GM19238 (cell line): ENCODE measurements at regions not wholly inside any gene's neighbourhood (a gene's known extent, or its start where the extent isn't known, plus 50 kb on each side); places are given as distances from the start of the nearest gene placed in this dataset.

Source experiments
- DNase-seq: peaks from one replicate; pipeline ENCODE4 v3.0.0; 2011; ENCODE audit warnings: low spot score; ENCODE audit not compliant: insufficient read length

DNA sequence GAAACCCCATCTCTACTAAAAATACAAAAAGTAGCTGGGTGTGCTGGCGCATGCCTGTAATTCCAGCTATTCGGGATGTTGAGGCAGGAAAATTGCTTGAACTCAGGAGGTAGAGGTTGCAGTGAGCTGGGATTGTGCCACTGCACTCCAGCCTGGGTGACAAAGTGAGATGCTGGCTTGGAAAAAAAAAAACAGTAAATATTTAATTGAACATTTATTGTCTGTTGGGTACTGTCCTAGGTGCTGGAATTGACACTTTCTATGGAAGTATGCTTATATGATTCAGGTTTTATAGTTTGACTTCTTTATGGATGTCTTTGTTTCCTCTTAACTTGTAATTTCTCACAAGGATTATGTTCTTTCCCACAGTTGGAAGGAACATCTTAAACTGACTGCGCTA lies 633.1 kb upstream of the SETBP1 start:
- no peak for DNase-seq

DNA sequence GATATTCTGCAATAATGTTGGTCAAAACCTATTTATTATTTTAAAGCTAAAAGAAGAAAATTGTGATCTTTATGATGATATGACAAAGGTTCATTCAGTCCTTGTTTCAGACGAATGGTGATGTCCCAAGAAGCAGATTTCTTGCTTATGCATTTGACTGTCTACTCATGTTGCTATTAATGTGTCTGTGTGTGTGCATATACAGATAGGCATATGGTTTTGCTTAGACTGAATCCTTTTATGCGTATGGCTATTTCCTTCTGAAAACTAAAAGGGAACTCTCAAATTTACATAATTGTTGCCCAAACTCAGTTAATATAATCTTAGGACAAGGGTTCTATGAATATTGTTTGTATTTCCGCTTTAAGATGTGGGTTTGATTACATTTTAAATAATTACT lies 632.3 kb upstream of the SETBP1 start:
- DNase-seq: no peak

DNA sequence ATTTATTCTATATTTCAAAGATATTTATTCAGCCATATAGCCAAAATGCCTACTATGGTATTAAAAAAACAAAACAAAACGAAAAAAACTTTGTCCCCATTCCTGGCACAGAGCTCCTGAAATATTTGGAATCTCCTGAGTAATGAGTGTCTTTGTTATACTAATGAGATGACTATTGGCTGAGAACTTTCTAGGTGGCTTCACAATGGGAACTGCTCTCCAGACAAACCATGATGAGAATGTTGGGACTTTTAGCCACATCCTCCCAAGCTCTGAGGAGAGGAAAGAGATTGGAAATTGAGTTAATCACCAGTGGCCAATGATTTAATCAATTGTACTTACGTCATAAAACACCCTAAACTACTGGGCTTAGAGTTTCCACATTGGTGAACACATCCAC lies 631.8 kb upstream of the SETBP1 start:
- no peak for DNase-seq

DNA sequence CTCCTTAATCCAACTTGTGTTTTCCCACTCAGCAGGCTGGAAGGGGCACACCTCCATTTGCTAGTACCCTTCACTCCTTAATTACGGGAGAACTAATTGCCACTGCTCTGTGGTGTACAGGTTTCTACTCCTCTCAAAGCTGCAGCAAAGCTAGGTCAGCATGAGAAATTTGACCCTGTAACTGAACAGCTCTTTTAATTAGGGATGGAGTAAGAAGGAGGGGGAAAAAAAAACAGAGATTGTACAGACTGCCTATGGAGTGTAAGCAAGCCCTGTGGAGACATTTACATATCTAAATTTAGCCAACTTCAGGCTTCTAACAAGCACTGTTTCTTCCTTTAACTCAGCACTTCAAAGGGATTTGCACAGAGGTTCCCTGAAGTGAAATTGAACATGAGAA lies 629.7 kb upstream of the SETBP1 start:
- no peak for DNase-seq

DNA sequence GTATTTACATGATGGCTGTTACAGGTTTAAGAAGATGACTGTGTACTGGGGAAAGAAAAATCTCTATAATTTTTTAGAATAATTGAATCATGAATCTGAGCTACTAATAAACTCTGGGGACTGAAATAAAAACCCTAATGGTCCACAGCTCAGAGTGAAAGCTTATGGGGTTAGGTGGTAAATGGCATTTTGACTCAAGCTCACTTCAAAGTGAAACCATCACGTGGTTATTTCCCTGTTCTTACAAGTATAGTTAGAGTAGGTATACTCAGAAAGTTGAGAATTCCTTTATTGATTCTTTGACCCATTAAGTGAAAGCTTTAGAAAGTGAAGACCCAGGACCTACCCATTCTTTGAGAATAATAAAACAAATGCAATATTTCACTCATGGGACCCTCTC lies 626.2 kb upstream of the SETBP1 start:
- DNase-seq: no peak

DNA sequence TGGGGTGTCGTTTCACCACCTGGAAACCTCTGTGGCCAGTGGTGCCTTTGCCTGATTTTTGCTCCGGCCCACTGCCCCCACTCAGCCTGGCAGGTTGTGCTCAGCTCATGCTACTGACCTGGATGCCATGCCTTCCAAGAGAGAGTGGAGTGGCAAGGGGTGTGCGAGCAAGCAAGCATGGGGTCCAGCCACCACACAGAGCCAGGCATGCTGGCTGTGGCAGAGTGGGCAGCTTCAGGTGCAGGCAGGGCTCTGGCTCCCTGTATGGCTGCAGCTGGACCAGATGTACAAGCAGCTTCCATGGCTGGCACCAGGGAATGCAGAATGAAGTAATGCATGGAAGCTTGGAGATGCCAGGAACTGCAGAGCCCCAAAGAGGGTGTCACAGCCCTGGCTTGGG lies 620.5 kb upstream of the SETBP1 start:
- DNase-seq: no peak

DNA sequence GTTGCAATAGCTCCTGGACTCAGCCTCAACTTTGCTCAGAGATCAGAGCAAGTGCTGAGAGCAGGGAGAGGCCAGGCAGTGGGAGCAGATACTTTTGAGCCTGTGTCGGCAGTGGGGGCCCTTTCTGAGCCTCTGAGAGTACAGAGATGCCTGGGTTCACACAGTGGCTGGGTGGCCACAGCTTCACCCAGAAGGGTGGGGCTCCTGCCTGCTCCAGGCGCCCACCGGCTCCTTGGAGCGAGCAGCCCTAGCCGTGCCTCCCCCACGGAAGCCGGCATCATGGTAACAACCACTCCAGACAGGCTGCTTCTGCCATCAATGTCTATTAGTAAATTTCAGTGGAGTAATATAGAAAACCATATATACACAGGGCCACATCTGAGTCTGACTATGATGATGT lies 619.2 kb upstream of the SETBP1 start:
- no peak for DNase-seq

DNA sequence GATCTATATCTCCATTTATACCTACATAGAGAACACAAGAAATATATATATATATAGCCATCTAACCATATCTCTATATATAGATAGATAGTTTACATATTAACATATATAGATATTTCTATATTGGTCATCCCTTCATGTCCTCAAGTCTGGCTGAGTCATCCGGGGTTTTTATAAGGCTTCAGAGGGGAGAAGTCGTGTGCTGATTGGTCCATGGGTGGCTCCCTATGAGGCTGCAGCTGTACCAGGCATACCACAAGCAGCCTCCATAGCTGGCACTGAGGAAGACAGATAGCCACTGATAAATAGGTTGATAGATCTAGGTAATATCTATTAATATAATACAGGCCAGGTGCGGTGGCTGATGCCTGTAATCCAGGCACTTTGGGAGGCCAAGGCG lies 618.3 kb upstream of the SETBP1 start:
- DNase-seq: no peak

DNA sequence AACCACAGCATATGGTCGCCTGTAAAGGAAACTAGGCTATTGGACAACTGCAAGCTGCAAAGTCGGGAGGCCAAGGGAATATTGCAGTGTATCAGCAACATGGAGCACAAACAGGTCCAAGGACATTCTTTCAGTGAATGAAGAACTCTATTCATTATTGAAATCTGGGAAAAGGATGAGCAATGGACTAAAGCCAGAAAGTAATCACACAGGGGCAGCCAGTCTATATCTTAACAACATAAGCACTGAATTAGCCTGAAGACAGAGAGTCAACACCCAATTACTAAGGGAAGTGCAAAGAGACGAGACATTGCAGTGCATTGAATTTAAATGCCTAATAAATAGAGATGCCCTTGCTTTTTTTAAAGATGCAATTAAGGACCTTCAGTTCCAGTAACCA lies 615.5 kb upstream of the SETBP1 start:
- no peak for DNase-seq

DNA sequence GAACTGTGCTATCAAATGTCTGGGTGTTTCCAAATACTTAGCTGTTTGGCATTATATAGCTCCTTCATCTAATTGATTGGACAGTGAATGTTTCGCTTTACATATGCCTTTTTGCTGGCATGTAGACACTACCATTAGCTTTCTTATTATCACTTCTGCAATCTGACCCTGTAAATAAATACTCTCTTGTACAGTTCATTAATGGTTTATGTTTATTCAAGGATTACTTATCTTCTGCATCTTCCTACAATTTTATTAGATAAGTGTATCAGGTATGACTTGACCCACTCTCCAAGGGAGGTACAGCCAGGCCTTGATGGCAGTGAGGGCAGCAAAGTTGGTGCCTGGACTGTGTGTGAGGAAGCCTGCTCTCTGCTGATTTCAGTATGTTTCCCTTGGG lies 614.1 kb upstream of the SETBP1 start:
- DNase-seq: no peak

DNA sequence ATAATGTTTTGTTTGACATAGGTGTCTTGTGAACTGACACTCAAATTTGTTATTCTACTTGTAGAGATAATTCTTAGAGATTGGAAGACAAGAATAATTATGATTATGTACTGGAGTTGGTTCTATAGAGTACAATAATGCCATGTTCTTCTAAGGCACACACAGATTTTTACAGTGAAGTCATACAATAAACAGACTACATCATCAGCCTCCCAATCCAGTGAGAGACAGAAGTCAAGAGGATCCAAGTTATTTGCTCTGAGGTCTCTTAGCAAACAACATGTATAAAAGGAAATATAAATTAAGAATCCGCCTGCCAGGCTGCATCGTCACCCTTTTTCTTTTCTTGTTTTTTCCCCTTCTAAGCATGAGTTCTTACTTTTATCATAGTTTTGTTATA lies 613.5 kb upstream of the SETBP1 start:
- no peak for DNase-seq

DNA sequence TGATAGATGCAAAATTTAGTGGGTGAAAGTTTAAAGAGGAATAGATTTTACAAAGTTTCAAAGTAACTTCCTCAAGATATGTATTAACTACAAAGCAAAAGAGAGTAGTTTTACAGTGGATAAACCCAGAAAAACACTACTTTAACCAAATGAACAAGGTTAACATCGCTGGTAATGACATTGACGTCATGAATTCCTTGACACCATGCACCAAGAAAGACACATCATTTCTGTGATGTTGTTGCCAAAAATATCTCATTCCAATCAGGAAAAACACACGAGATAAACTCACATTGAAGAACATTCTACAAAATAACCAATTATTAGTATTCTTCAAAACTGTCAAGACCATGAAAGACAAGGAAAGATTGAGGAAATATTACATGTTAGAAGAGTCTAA lies 605.6 kb upstream of the SETBP1 start:
- DNase-seq: no peak

DNA sequence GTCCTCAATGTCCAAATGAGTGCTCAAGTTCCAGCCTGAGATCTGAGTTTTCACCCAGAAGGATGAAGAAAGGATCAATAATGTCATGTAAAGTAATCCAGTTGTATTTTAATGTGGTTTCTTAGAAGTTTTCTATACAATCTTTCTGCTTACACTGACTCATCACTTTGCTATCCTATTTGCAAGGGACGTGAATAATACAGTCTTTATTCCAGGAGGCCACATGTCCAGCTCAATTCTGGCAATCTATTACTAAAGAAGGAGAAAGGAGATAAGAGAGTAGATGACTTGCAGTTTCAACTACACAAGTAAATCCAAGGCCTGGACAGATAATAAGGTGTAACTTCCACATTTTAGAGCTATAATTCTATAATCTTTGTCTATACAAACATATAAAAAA lies 601.1 kb upstream of the SETBP1 start:
- DNase-seq: no peak

DNA sequence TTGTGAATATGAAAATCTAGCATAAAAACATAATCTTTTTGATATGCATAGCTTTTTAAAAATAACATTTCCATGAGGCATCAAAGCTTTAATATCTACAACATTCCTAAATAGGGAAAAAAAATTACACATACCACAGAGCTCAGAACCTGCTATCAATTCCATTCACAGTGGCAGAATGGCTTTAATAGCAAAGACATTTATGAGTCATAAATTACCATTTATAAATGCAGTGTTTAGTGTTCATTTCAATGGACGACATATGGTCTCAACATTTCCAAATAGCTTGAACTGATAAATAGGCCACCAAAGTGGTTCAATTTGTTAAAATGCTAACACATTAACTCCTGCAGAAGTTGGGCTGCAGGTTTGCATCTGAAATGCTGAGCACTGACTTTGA lies 600.6 kb upstream of the SETBP1 start:
- DNase-seq: no peak

DNA sequence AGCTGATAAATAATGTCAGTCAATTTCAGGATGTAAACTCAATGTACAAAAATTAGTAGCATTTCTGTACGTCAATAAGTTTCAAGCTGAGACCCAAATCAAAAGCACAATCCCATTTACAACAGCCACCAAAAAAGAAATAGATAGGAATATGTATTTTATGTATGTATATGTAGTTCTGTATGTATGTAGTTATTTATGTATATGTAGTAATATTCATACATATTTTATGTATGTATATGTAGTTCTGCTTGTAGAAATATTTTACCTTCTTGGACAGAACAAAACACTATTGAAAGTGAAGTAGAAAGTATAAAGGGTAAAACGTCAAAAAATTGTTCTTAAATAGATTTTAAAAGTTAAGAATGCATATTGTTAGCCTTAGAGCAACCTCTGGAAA lies 591.0 kb upstream of the SETBP1 start:
- DNase-seq: no peak

DNA sequence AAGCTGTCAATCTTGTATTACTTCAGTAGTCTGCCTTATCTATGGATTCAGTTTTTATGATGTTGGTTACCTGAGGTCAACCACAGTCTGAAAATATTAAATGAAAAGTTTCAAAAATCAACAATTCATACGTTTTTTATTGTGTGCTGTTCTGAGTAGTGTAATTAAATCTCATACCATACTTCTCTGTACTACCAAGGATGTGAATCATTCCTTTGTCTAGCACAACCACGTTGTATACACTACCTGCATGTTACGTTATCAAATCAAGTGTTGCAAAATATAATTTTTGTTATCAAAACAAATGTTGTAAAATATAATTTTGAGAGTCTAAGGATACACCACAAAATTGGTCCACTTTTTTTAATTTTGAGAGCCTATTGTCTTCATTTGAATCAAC lies 590.2 kb upstream of the SETBP1 start:
- no peak for DNase-seq

DNA sequence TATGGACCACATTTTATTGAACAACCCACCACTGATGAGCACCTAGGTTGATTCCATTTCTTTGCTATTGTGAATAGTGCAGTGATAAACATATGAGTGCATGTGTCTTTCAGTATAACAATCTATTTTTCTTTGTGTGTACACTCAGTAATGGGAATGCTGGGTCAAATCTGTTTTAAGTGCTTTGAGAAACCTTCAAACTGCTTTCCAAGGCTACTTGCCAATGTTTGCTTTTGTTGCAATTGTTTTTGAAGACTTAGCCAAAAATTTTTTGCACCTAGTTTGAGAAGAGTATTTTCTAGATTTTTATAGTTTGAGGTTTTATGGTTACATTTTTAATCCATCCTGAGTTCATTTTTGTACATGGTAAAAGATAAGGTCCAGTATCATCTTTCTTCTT lies 587.4 kb upstream of the SETBP1 start:
- DNase-seq: no peak

DNA sequence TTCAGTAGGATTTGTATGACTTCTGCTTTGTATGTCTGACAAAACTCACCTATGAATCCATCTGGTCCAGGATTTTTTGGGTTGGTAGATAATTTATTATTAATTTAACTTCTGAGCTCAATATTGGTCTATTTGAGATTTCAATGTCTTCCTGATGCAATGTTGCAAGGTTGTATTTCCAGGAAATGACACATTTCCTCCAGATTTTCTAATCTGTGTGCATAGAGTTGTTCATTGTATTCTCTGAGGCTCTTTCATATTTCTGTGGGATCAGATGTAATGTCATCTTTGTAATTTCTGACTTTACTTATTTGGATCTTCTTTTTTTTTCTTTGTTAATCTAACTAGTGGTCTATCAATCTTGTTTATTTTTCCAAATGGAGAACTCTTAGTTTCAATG lies 584.7 kb upstream of the SETBP1 start:
- no peak for DNase-seq

DNA sequence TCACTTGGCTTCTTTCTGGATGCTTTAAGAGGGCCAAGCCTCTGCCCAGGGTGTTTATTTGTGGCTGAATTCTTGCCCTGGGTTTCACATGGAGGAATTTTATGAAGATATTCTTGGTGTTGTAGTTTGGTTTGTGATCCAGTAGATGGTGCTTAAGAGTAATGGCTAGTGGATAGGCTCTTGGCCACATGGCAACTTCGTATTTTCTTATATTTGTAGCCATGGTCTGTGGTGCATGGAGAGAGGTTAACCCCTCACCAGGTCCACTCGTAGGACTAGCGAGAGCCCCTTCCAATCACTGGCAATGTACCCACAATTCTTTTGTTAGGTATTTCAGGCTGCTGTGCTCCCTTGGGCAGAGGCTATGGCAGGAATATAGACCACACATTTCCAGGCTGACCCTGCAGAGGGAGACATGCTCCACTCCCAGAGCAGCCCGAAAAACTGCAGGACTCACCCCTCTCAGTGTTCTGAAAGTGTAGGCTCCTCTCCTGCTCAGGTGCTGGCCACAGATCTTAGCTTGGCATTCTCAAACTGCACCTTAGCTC lies 582.1 kb upstream of the SETBP1 start:
- no peak for DNase-seq

DNA sequence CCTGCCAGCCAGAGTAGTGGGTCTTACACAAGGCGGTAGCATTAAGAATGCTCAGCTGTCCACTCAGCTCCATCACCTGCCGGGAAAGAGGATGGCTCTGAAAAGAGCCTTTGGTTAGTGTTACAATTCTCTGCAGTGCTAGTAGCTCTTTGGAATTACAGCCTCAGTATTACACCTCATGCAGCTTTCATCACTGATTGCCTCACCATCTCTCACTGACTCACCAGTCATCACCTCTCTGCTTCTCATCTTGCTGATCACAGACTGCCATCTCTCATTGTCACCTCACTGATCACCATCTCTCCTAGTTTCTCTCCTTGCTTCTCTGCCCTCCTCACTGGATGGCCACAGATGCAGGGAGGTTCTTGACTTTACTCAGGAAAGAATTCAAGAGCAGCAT lies 573.5 kb upstream of the SETBP1 start:
- no peak for DNase-seq

DNA sequence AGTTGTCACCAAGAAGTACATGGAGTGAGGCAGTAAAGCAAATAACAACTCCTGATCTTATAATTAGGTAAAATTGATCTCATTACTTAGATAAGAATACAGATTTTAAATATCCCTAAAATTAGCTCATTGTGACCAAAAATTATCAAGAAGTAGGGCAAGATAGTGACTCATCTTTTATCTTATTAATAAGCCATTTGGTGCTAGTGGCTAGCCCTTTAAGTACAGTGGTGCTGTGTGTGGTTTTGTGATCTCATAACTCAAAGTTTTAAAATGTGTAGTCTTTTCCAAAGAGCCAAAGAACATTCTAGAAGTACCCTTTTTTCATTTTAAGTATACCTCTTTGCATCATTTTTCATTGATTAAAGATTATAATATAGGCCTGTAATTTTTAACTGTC lies 569.4 kb upstream of the SETBP1 start:
- no peak for DNase-seq

DNA sequence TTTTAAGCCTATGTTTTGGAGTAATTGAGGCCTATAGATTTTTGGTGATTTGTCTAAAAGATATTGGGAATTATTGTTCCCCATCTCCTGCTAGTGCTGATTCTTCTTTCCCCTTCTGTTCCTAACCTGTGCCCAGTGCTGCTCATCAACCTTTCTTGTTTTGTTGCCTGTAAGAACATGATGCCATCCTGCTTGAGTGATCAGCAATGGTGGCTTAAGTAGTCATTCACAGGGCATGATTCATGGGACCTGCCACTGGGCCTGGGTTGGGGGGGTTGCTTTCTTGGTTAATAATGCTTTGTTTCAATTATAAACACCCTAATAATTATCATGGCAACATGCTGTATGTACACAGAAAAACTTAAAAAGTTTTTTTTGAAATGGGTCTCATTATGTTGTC lies 562.9 kb upstream of the SETBP1 start:
- no peak for DNase-seq

DNA sequence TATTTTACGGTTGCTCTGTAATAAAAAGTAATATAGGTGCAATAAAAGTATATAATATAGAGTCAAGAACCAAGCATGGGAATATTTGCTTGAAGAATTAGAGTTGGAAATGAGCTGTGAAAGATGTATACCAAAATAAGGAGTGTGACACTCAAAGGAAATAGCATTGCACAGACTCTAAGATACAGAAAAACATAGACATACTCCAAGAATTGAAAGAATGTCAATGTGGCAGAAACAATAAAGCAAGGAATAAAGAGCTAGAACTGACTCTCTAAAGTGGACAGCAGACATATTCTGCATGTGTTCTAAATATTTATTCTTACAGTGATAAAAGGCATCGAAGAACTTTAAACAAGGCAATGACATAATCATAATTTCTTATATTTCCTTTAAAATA lies 561.1 kb upstream of the SETBP1 start:
- DNase-seq: no peak

DNA sequence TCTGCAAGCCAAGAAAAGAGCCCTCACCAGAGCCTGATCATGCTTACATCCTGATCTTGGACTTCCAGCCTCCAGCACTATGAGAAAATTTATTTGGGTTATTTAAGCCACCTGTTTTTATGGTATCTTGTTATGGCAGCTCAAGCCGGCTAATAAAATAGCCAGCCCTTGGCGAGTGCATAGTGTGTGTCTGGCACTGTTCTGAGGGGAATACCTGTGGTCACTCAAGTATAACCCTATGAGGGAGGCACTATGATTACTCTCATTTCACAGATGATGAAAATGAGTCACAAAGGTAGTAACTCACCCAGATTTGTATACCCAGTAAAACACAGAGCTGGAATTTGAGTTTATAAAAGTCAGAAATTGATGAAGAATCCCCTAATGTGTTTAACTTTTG lies 556.9 kb upstream of the SETBP1 start:
- no peak for DNase-seq
